Fibroblast of villous mesenchyme (primary cell): ENCODE measurements at regions not wholly inside any gene's neighbourhood (a gene's known extent, or its start where the extent isn't known, plus 50 kb on each side); places are given as distances from the start of the nearest gene placed in this dataset.

ENCODE experiments used
- DNase-seq: peaks from one replicate; pipeline ENCODE4 v3.0.0-alpha.2; 2010; ENCODE audit warnings: low read depth
- H3K4me3 ChIP-seq: 2 replicates; pipeline ENCODE4 v1.5.1; 2011; ENCODE audit warnings: low read depth, mild to moderate bottlenecking, low read length
- TF ChIP-seq, protein P1 (sequence below): IDR thresholded peaks from 2 replicates; pipeline ENCODE4 v1.5.1; 2012; ENCODE audit warnings: low read depth, mild to moderate bottlenecking, low read length; ENCODE audit not compliant: insufficient read depth

- no peak for DNase-seq
- H3K4me3 ChIP-seq = no peak overlapping the region
- TF ChIP-seq, protein P1, sequence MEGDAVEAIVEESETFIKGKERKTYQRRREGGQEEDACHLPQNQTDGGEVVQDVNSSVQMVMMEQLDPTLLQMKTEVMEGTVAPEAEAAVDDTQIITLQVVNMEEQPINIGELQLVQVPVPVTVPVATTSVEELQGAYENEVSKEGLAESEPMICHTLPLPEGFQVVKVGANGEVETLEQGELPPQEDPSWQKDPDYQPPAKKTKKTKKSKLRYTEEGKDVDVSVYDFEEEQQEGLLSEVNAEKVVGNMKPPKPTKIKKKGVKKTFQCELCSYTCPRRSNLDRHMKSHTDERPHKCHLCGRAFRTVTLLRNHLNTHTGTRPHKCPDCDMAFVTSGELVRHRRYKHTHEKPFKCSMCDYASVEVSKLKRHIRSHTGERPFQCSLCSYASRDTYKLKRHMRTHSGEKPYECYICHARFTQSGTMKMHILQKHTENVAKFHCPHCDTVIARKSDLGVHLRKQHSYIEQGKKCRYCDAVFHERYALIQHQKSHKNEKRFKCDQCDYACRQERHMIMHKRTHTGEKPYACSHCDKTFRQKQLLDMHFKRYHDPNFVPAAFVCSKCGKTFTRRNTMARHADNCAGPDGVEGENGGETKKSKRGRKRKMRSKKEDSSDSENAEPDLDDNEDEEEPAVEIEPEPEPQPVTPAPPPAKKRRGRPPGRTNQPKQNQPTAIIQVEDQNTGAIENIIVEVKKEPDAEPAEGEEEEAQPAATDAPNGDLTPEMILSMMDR = no peak
Measured at GRCh38 chr18:25735459-25735858, 355.0 kb downstream of the SS18 start.

GRCh38 chr18:25734336-25734735 is 356.1 kb downstream of the SS18 start:
- DNase-seq = no peak
- TF ChIP-seq, protein P1 = no peak
- no peak overlapping the region for H3K4me3 ChIP-seq

DNA sequence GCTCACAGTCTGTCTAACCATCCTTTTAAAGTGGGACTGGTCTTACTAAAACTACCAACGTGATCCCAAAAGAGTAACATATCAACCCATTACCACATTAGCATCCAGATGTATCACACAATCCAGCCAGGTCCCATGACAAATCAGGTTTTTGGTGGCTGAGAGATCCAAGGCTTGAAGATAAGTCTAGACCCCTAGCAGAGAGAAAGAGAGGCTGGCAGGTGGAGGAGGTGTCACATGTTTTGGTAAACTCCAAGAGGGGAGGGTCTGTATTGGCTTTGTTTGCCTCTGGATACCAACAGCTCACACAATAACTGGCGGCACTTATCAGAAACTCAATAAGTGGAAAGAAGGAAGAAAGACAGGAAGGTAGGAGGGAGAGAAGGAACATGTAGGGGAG is 357.6 kb downstream of the SS18 start:
- no peak for DNase-seq
- no peak overlapping the region for H3K4me3 ChIP-seq
- TF ChIP-seq, protein P1 = no peak

DNA sequence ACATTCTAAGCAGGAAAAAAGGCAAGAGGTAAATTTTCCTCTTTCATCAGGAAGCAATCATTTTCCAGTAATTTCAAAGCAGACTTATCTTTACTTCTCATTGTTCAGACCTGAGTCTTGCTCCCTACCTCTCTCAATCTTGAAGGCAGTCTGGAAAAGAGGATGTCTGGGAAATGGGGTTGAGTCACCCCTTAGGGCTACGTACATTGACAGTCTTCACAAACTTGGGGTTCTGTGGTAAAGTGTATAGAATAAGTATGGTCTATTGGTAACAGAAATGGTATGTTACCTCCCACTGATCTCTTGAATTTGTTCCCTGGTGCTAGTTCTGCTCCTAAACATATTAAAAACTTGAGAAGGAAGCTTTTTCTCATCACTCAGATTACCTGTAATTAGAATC is 361.3 kb downstream of the SS18 start:
- no peak for DNase-seq
- H3K4me3 ChIP-seq = no peak overlapping the region
- TF ChIP-seq, protein P1 = no peak

DNA sequence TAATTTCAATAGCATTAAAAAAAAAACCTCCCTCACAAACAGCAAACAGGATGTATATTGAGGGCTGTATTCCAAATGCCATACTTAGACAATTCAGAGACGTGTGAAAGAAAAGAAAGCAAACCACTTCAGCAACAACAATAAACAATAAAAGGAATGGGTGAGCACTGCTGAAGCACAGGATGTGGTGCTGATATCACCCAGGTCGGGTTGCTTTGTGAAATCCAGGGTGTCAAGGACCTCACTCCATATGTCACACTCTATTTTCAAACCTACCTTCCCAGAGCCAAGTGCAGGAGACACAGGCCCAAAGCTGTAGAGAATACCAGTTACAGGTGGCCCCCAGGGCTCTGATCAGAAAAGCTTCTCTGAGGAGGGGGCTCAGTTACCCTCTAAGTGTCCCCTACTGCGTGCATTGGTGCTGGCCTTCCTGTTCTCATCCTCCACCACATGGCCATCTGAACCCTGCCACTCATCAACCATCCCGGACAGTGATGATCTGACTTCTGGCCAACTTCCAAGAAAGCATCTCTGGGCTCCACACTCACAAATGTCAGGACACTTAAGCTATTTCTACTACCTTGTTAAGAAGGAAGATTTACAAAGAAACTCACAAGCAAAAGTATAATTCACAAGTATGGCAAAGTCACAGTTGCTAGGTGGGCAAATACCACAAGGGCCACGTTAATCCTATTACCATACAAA is 363.0 kb downstream of the SS18 start:
- DNase-seq = no peak
- H3K4me3 ChIP-seq = no peak overlapping the region
- TF ChIP-seq, protein P1 = no peak

DNA sequence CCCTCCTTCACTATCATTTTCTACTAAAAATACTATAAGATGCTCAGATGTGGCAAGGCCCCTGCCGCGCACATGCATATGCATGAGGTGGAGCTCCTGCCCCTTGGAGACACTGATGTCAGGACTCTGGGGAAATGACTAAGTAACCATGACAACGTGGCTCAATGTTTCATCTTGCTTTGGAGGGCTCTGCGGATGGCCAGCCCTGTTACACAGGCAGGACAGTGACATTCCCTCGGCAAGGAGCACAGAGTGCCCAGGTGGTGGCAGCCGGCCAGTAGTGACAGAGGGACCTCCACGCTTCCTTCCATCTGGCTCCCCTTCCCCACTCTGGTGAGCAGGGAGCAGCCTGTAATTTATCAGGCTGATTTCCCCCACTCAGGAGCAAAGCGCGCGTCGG is 364.1 kb downstream of the SS18 start:
- TF ChIP-seq, protein P1 = no peak
- no peak overlapping the region for H3K4me3 ChIP-seq
- no peak for DNase-seq

- no peak for DNase-seq
- TF ChIP-seq, protein P1 = no peak
- H3K4me3 ChIP-seq = no peak overlapping the region
Measured at GRCh38 chr18:25725501-25725900, 364.9 kb downstream of the SS18 start.
